A673 (cell line): ENCODE measurements at regions not wholly inside any gene's neighbourhood (a gene's known extent, or its start where the extent isn't known, plus 50 kb on each side); places are given as distances from the start of the nearest gene placed in this dataset.

Experiments used
- EZH2 ChIP-seq: fragments of 200-600 bp; sonication (generic); IDR thresholded peaks from 2 replicates; pipeline ENCODE4 v1.6.1; 2017; ENCODE audit warnings: borderline replicate concordance, low read depth, mild to moderate bottlenecking, mixed read lengths, antibody characterized with exemption, low read length; ENCODE audit not compliant: poor library complexity, severe bottlenecking
- TF ChIP-seq, protein P1 (sequence below): fragments of 300-800, 200-600 bp; sonication (generic); conservative IDR thresholded peaks from 2 replicates; pipeline ENCODE4 v1.5.1; 2017; ENCODE audit warnings: low read depth, mild to moderate bottlenecking, antibody characterized with exemption, low read length, moderate library complexity, mixed read lengths

- TF ChIP-seq EZH2: no peak
- TF ChIP-seq, protein P1, sequence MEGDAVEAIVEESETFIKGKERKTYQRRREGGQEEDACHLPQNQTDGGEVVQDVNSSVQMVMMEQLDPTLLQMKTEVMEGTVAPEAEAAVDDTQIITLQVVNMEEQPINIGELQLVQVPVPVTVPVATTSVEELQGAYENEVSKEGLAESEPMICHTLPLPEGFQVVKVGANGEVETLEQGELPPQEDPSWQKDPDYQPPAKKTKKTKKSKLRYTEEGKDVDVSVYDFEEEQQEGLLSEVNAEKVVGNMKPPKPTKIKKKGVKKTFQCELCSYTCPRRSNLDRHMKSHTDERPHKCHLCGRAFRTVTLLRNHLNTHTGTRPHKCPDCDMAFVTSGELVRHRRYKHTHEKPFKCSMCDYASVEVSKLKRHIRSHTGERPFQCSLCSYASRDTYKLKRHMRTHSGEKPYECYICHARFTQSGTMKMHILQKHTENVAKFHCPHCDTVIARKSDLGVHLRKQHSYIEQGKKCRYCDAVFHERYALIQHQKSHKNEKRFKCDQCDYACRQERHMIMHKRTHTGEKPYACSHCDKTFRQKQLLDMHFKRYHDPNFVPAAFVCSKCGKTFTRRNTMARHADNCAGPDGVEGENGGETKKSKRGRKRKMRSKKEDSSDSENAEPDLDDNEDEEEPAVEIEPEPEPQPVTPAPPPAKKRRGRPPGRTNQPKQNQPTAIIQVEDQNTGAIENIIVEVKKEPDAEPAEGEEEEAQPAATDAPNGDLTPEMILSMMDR: no peak
Measured at GRCh38 chr3:6781092-6781491, 79.8 kb upstream of the GRM7 start.
